K562 (cell line): ENCODE measurements at regions not wholly inside any gene's neighbourhood (a gene's known extent, or its start where the extent isn't known, plus 50 kb on each side); places are given as distances from the start of the nearest gene placed in this dataset.

Experiments used
- CREB1 ChIP-seq, 2 experiments: sonication (generic) in 1 of 2; formaldehyde crosslinking in 1 of 2; IDR thresholded peaks; 2 replicates each; pipeline versions ENCODE4 v1.6.1 to v1.8.0; 2012 to 2022; ENCODE audit warnings: inconsistent platforms in 1 of 2, mild to moderate bottlenecking in 1 of 2, missing genetic modification reagents in 1 of 2, moderate library complexity in 1 of 2
- DIDO1 ChIP-seq: fragments of 450-650 bp; IDR thresholded peaks from 2 replicates; pipeline ENCODE4 v1.6.1; 2016; ENCODE audit warnings: low read depth, missing biosample characterization, missing genetic modification characterization
- GABPA ChIP-seq: fragments of 200-800 bp; sonication (Bioruptor generic); conservative IDR thresholded peaks from 2 replicates; pipeline ENCODE4 v1.6.1; 2016; ENCODE audit warnings: low read depth, missing genetic modification characterization, missing compliant biosample characterization
- JUND ChIP-seq, 2 experiments: IDR thresholded peaks; 2 replicates in 1 of 2; 3 replicates in 1 of 2; pipeline ENCODE4 v1.6.1; 2011; ENCODE audit warnings: borderline replicate concordance in 2 of 2, low read depth in 2 of 2, low read length in 2 of 2, improper control_type of control experiment in 1 of 2, missing biosample characterization in 1 of 2, missing genetic modification characterization in 1 of 2, missing genetic modification reagents in 1 of 2
- NFRKB ChIP-seq: fragments of 450-650 bp; IDR thresholded peaks from 2 replicates; pipeline ENCODE4 v1.6.1; 2016; ENCODE audit warnings: low read depth
- PHF21A ChIP-seq: fragments of 450-650 bp; IDR thresholded peaks from 2 replicates; pipeline ENCODE4 v1.6.1; 2017; ENCODE audit warnings: low read depth, borderline replicate concordance
- ZNF274 ChIP-seq: IDR thresholded peaks from 2 replicates; pipeline ENCODE4 v1.6.1; 2011; ENCODE audit warnings: low read depth, mild to moderate bottlenecking, low read length, moderate library complexity, borderline replicate concordance
- TF ChIP-seq, protein P1 (sequence below), 3 experiments: IDR thresholded peaks in 2 of 3; conservative IDR thresholded peaks in 1 of 3; 2 replicates each; pipeline ENCODE4 v1.5.1; 2011 to 2012; ENCODE audit warnings: low read length in 3 of 3, mild to moderate bottlenecking in 3 of 3, control low read depth in 2 of 3, improper control_type of control experiment in 1 of 3, inconsistent platforms in 1 of 3, low read depth in 1 of 3, mixed read lengths in 1 of 3, moderate library complexity in 1 of 3; ENCODE audit not compliant: insufficient read depth in 2 of 3

DNA sequence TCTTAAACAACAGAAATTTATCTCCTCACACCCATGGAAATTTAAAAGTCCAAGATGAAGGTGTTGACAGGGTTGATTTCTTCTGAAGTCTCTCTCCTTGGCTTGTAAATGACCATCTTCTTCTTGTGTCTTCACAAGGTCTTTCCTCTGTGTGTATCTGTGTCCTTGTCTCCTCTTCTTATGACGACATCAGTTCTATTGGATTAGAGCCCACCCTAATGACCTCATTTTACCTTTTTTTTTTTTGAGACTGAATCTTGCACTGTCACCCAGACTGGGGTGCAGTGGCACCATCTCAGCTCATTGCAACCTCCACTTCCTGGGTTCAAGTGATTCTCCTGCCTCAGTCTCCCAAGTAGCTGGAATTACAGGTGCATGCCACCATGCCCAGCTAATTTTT is 429.0 kb upstream of the CDH5 start:
- no peak for TF ChIP-seq JUND (IDR thresholded peaks at IDR 0.05; ENCODE audit: borderline replicate concordance, low read depth, low read length)
- TF ChIP-seq JUND (tag; IDR thresholded peaks at IDR 0.05; ENCODE audit: borderline replicate concordance, low read depth, low read length), result no peak
- no peak for TF ChIP-seq NFRKB
- TF ChIP-seq, protein P1, sequence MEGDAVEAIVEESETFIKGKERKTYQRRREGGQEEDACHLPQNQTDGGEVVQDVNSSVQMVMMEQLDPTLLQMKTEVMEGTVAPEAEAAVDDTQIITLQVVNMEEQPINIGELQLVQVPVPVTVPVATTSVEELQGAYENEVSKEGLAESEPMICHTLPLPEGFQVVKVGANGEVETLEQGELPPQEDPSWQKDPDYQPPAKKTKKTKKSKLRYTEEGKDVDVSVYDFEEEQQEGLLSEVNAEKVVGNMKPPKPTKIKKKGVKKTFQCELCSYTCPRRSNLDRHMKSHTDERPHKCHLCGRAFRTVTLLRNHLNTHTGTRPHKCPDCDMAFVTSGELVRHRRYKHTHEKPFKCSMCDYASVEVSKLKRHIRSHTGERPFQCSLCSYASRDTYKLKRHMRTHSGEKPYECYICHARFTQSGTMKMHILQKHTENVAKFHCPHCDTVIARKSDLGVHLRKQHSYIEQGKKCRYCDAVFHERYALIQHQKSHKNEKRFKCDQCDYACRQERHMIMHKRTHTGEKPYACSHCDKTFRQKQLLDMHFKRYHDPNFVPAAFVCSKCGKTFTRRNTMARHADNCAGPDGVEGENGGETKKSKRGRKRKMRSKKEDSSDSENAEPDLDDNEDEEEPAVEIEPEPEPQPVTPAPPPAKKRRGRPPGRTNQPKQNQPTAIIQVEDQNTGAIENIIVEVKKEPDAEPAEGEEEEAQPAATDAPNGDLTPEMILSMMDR (IDR thresholded peaks at IDR 0.05 in 2 of 3, conservative IDR thresholded peaks at IDR 0.05 in 1 of 3; ENCODE audit: insufficient read depth in 2 of 3, low read depth in 1 of 3, low read length in 3 of 3), result no peak
- TF ChIP-seq DIDO1 (tag), result no peak
- no peak for TF ChIP-seq CREB1 (IDR thresholded peaks at IDR 0.05)
- no peak for TF ChIP-seq CREB1 (CRISPR knock-in tag; IDR thresholded peaks at IDR 0.05)
- no peak for TF ChIP-seq GABPA (tag)
- TF ChIP-seq ZNF274, result no peak
- TF ChIP-seq PHF21A, result no peak
